ENCODE measurements at regions not wholly inside any gene's neighbourhood (a gene's known extent, or its start where the extent isn't known, plus 50 kb on each side); places are given as distances from the start of the nearest gene placed in this dataset.
"Not testable (repeated sequence)": the region's sequence is repeated elsewhere in the genome, so short reads cannot be mapped to it uniquely, and the experiment has no call there.

DNA sequence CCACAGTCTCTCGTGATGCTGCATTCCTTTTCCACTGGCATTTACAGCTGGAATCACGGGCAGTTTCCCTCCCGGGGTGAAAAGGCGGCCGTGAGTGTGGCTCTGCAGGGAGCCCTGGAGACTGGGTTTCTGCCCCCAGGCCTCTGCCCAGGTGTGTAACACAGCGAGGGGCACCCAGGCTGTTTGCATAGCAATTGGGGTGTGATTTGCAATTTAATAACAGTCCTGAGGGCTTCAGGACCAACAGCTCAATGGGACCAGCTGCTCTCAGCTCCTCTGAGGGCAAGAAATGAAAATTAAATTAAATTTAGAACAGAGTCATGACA is 99.0 kb upstream of the SHOX start:
- TF ChIP-seq, protein P1, sequence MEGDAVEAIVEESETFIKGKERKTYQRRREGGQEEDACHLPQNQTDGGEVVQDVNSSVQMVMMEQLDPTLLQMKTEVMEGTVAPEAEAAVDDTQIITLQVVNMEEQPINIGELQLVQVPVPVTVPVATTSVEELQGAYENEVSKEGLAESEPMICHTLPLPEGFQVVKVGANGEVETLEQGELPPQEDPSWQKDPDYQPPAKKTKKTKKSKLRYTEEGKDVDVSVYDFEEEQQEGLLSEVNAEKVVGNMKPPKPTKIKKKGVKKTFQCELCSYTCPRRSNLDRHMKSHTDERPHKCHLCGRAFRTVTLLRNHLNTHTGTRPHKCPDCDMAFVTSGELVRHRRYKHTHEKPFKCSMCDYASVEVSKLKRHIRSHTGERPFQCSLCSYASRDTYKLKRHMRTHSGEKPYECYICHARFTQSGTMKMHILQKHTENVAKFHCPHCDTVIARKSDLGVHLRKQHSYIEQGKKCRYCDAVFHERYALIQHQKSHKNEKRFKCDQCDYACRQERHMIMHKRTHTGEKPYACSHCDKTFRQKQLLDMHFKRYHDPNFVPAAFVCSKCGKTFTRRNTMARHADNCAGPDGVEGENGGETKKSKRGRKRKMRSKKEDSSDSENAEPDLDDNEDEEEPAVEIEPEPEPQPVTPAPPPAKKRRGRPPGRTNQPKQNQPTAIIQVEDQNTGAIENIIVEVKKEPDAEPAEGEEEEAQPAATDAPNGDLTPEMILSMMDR (IDR thresholded peaks at IDR 0.05): no peak
- intact Hi-C loops (cut with DNase I): no loop called here
- Histone ChIP-seq H3K27me3 (no peaks in the 10 kb centered on the region), H3K4me1 (no peaks in the 10 kb centered on the region), H3K9me3 (no peaks in the 10 kb centered on the region), H3K4me3 (no peak overlapping the region), H3K27ac (no peak overlapping the region), H3K36me3 (no peaks in the 10 kb centered on the region)
- DNase-seq (ENCODE audit: low spot score in 2 of 2): no peak

DNA sequence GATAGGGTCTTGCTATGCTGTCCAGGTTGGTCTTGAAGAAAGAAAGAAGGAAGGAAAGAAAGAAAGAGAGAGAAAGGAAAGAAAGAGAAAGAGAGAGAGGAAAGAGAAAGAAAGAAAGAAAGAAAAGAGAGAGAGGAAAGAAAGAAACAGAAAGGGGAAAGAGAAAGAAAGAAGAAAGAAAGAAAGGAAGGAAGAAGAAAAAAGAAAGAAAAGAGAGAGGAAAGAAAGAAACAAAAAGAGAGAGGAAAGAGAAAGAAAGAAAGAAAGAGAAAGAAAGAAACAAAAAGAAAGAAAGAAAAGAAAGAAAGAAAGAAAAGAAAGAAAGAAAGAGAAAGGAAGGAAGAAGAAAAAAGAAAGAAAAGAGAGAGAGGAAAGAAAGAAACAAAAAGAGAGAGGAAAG is 95.8 kb upstream of the SHOX start:
- no peak for DNase-seq (ENCODE audit: low spot score in 2 of 2)
- Histone ChIP-seq H3K27me3 (no peaks in the 10 kb centered on the region), H3K4me1 (no peaks in the 10 kb centered on the region), H3K36me3 (no peaks in the 10 kb centered on the region), H3K27ac (no peak overlapping the region), H3K9me3 (no peaks in the 10 kb centered on the region), H3K4me3 (no peak overlapping the region)
- intact Hi-C loops (cut with DNase I): no loop called here
- TF ChIP-seq, protein P1 (IDR thresholded peaks at IDR 0.05): no peak

DNA sequence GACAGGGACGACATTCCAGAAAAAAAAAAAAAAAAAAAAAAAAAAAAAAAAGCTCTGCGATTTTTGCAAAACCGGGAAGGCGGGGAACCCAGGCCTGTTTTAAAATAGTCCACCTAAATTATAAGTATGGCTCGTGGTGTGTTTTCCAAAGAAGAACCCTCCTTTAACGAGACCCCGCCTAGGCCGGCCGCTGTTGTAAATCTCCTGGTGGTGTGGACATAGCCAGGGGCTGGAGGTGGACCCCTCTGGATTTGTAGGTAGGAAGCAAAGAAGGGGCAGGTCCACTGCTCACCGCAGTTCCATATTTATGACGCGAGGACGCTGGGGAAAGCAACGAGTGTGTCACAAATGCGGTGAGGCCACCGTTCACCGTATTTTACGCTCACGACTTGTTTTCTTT is 94.0 kb upstream of the SHOX start:
- H3K4me3 ChIP-seq: no peak overlapping the region
- TF ChIP-seq, protein P1 (IDR thresholded peaks at IDR 0.05): no peak
- H3K36me3 ChIP-seq: no peaks in the 10 kb centered on the region
- no peaks in the 10 kb centered on the region for H3K4me1 ChIP-seq
- H3K27me3 ChIP-seq: no peaks in the 10 kb centered on the region
- no peak for DNase-seq (ENCODE audit: low spot score in 2 of 2)
- no peaks in the 10 kb centered on the region for H3K9me3 ChIP-seq
- intact Hi-C loops (cut with DNase I): no loop called here
- H3K27ac ChIP-seq: no peak overlapping the region

DNA sequence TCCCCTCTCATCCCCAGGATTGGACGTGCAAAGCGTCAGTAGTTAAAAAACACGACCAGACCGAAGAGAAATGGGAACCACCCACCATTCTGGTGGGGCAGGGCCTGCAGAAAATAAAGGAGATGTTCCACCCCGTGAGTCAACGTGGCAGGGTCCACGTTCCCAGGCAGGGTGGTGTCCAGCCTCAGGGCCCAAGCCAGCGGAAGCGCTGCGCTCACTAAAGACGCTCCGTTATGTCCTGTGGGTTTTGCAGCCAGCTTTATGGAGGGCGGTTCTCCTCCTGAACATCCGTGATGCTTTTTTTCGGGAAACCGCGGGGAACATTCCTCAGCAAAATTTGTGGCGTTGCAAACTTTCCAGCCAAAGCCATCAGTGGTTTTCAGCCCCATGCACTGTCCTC is 93.4 kb upstream of the SHOX start:
- no peaks in the 10 kb centered on the region for H3K9me3 ChIP-seq
- TF ChIP-seq, protein P1 (IDR thresholded peaks at IDR 0.05): no peak
- H3K27ac ChIP-seq: no peak overlapping the region
- H3K36me3 ChIP-seq: no peaks in the 10 kb centered on the region
- H3K4me3 ChIP-seq: no peak overlapping the region
- DNase-seq (ENCODE audit: low spot score in 2 of 2): no peak
- intact Hi-C loops (cut with DNase I): no loop called here
- no peaks in the 10 kb centered on the region for H3K4me1 ChIP-seq
- H3K27me3 ChIP-seq: no peaks in the 10 kb centered on the region

DNA sequence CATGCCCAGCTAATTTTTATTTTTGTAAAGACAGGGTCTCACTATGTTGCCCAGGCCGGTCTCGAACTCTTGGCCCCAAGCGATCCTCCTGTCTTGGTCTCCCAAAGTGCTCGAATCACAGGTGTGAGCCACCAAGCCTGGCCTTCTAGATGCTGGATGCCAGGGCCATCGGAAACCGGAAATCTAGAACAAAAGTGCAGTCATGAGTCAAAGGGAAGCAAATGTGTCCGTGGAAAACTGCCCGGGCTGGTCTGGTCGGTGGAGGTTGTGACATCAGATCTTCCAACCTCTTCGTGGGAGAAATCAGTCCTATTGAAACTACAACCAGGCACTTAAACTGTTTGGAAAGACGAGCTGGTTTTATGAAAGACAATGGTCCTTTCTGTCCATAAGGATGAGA is 92.3 kb upstream of the SHOX start:
- intact Hi-C loops (cut with DNase I): no loop called here
- Histone ChIP-seq H3K4me1 (no peaks in the 10 kb centered on the region), H3K27me3 (no peaks in the 10 kb centered on the region), H3K9me3 (no peaks in the 10 kb centered on the region), H3K4me3 (no peak overlapping the region), H3K36me3 (no peaks in the 10 kb centered on the region), H3K27ac (no peak overlapping the region)
- DNase-seq (ENCODE audit: low spot score in 2 of 2): no peak
- TF ChIP-seq, protein P1 (IDR thresholded peaks at IDR 0.05): no peak

DNA sequence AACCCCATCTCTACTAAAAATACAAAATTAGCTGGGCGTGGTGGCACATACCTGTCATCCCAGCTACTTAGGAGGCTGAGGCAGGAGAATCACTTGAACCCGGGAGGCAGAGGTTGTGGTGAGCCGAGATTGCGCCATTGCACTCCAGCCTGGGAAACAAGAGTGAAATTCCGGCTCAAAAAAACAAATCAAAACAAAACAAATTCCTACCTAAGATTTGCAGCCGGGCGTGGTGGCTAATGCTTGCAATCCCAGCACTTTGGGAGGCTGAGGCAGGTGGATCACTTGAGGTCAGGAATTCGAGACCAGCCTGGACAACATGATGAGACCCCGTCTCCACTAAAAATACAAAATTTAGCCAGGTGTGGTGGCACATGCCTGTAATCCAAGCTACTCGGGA is 89.6 kb upstream of the SHOX start:
- H3K27me3 ChIP-seq; intact Hi-C loops (cut with DNase I); H3K4me3 ChIP-seq; H3K27ac ChIP-seq; H3K36me3 ChIP-seq; DNase-seq (ENCODE audit: low spot score in 2 of 2); H3K9me3 ChIP-seq; H3K4me1 ChIP-seq: not testable (repeated sequence)
